Adrenal gland (tissue), 5 donors: ENCODE measurements at regions not wholly inside any gene's neighbourhood (a gene's known extent, or its start where the extent isn't known, plus 50 kb on each side); places are given as distances from the start of the nearest gene placed in this dataset.

Source experiments
- POLR2A ChIP-seq, 2 donors: fragments of 450-650 bp; IDR thresholded peaks; one replicate each; pipeline ENCODE4 v1.6.1; 2017; ENCODE audit warnings: antibody characterized with exemption in 2 of 2, mild to moderate bottlenecking in 2 of 2, moderate library complexity in 1 of 2
- TF ChIP-seq, protein P1 (sequence below), 6 experiments: fragments of 450-650 bp in 4 of 6; fragments of 200-600 bp in 2 of 6; sonication (generic) in 1 of 6; IDR thresholded peaks; 1 replicate in 5 of 6; 2 replicates in 1 of 6; pipeline versions ENCODE4 v1.5.1 to v1.8.0; 2016 to 2021; ENCODE audit warnings: antibody characterized with exemption in 6 of 6, mild to moderate bottlenecking in 2 of 6, moderate library complexity in 1 of 6
- donor health status: DM: no; HTN: no; CAD: no.

DNA sequence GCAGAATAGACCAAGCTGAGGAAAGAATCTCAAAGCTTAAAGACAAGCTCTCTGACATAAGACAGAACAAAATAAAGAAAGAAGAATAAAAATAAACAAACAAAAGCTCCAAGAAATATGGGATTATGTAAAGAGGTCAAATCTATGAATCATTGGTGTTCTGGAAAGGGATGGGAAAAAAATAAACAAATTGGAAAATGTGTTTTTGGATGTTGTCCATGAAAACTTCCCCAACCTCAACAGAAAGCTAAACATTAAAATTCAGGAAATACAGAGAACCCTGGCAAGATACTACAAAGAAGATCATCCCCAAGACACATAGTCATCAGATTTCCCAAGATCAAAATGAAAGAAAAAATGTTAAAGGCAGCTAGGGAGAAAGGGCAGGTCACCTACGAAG, 662.0 kb upstream of the CDH18 start:
- TF ChIP-seq, protein P1, sequence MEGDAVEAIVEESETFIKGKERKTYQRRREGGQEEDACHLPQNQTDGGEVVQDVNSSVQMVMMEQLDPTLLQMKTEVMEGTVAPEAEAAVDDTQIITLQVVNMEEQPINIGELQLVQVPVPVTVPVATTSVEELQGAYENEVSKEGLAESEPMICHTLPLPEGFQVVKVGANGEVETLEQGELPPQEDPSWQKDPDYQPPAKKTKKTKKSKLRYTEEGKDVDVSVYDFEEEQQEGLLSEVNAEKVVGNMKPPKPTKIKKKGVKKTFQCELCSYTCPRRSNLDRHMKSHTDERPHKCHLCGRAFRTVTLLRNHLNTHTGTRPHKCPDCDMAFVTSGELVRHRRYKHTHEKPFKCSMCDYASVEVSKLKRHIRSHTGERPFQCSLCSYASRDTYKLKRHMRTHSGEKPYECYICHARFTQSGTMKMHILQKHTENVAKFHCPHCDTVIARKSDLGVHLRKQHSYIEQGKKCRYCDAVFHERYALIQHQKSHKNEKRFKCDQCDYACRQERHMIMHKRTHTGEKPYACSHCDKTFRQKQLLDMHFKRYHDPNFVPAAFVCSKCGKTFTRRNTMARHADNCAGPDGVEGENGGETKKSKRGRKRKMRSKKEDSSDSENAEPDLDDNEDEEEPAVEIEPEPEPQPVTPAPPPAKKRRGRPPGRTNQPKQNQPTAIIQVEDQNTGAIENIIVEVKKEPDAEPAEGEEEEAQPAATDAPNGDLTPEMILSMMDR (IDR thresholded peaks at IDR 0.05): no peak
- TF ChIP-seq POLR2A (IDR thresholded peaks at IDR 0.05): no peak
